HEK293T (cell line): ENCODE measurements at regions not wholly inside any gene's neighbourhood (a gene's known extent, or its start where the extent isn't known, plus 50 kb on each side); places are given as distances from the start of the nearest gene placed in this dataset.

ENCODE experiments used
- ARNT ChIP-seq: fragments of 450-650 bp; IDR thresholded peaks from 2 replicates; pipeline ENCODE4 v1.6.1; 2017; ENCODE audit warnings: mild to moderate bottlenecking
- BHLHE40 ChIP-seq: fragments of 450-650 bp; IDR thresholded peaks from 2 replicates; pipeline ENCODE4 v1.6.1; 2016; ENCODE audit warnings: mild to moderate bottlenecking, moderate library complexity, borderline replicate concordance
- CTBP1 ChIP-seq: fragments of 450-650 bp; IDR thresholded peaks from 2 replicates; pipeline ENCODE4 v1.6.1; 2016; ENCODE audit warnings: borderline replicate concordance
- ELF4 ChIP-seq: fragments of 450-650 bp; IDR thresholded peaks from 2 replicates; pipeline ENCODE4 v1.6.1; 2017; ENCODE audit warnings: antibody characterized with exemption
- FOXA1 ChIP-seq: fragments of 450-650 bp; IDR thresholded peaks from 2 replicates; pipeline ENCODE4 v1.6.1; 2016; ENCODE audit warnings: mild to moderate bottlenecking
- FOXK2 ChIP-seq: fragments of 450-650 bp; IDR thresholded peaks from 2 replicates; pipeline ENCODE4 v1.6.1; 2016; ENCODE audit warnings: mild to moderate bottlenecking
- FOXM1 ChIP-seq: fragments of 450-650 bp; IDR thresholded peaks from 2 replicates; pipeline ENCODE4 v1.6.1; 2017; ENCODE audit warnings: mild to moderate bottlenecking, borderline replicate concordance
- HDGF ChIP-seq: fragments of 450-650 bp; IDR thresholded peaks from 2 replicates; pipeline ENCODE4 v1.6.1; 2017; ENCODE audit warnings: antibody characterized with exemption, borderline replicate concordance
- NFRKB ChIP-seq: fragments of 450-650 bp; IDR thresholded peaks from 2 replicates; pipeline ENCODE4 v1.6.1; 2016; ENCODE audit warnings: mild to moderate bottlenecking, moderate library complexity
- SP1 ChIP-seq: fragments of 450-650 bp; IDR thresholded peaks from 2 replicates; pipeline ENCODE4 v1.6.1; 2017
- SUZ12 ChIP-seq: fragments of 450-650 bp; IDR thresholded peaks from 2 replicates; pipeline ENCODE4 v1.6.1; 2016; ENCODE audit warnings: mild to moderate bottlenecking
- TARDBP ChIP-seq: fragments of 450-650 bp; IDR thresholded peaks from 2 replicates; pipeline ENCODE4 v1.6.1; 2016
- ZNF384 ChIP-seq: fragments of 450-650 bp; IDR thresholded peaks from 2 replicates; pipeline ENCODE4 v1.6.1; 2016

- TF ChIP-seq ZNF384, result no peak
- no peak for TF ChIP-seq BHLHE40
- no peak for TF ChIP-seq HDGF
- TF ChIP-seq NFRKB, result no peak
- TF ChIP-seq FOXK2, result no peak
- TF ChIP-seq SP1, result no peak
- TF ChIP-seq SUZ12, result no peak
- no peak for TF ChIP-seq ELF4
- TF ChIP-seq FOXM1, result no peak
- no peak for TF ChIP-seq ARNT
- no peak for TF ChIP-seq FOXA1
- TF ChIP-seq TARDBP, result no peak
- no peak for TF ChIP-seq CTBP1
These were observed 136.4 kb upstream of the HTR2A start for GRCh38 chr13:47033216-47033615.
